ENCODE measurements at regions not wholly inside any gene's neighbourhood (a gene's known extent, or its start where the extent isn't known, plus 50 kb on each side); places are given as distances from the start of the nearest gene placed in this dataset.
A peak's percentile ranks its signal among the peaks of the same experiment; 100 is the strongest.

DNA sequence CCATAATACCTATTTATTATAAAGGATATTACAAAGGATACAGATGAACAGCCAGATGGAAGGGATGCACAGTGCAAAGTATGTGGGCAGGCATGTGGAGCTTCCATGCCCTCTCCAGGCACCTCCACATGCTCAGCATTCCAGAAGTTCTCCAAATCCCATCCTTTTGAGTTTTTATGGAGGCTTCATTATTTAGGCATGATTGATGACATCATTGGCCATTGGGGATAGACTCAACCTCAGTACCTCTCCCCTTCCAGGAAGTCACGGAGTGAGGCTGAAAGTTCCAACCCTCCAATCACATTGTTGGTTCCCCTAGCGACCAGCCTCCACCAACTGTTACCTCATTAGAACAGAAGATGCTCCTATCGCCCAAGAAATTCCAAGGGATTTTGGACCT lies 156.4 kb downstream of the ATP23 start:
- TF ChIP-seq, protein P1, sequence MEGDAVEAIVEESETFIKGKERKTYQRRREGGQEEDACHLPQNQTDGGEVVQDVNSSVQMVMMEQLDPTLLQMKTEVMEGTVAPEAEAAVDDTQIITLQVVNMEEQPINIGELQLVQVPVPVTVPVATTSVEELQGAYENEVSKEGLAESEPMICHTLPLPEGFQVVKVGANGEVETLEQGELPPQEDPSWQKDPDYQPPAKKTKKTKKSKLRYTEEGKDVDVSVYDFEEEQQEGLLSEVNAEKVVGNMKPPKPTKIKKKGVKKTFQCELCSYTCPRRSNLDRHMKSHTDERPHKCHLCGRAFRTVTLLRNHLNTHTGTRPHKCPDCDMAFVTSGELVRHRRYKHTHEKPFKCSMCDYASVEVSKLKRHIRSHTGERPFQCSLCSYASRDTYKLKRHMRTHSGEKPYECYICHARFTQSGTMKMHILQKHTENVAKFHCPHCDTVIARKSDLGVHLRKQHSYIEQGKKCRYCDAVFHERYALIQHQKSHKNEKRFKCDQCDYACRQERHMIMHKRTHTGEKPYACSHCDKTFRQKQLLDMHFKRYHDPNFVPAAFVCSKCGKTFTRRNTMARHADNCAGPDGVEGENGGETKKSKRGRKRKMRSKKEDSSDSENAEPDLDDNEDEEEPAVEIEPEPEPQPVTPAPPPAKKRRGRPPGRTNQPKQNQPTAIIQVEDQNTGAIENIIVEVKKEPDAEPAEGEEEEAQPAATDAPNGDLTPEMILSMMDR (IDR thresholded peaks at IDR 0.05; ENCODE audit: low read depth, low read length, missing control alignments) = no peak
- H3K27me3 ChIP-seq (replicated peaks) = no peaks in the 10 kb centered on the region
- no peaks in the 10 kb centered on the region for H3K36me3 ChIP-seq (replicated peaks)
- no peak overlapping the region for H3K4me3 ChIP-seq (ENCODE audit: low read depth, low read length)
- H3K27ac ChIP-seq = no peak overlapping the region
- in situ Hi-C loops (cut with HindIII; ENCODE audit: low pct_ligation_motif_present, low sequenced_read_pairs) = no loop called here
- DNase-seq = no peak

DNA sequence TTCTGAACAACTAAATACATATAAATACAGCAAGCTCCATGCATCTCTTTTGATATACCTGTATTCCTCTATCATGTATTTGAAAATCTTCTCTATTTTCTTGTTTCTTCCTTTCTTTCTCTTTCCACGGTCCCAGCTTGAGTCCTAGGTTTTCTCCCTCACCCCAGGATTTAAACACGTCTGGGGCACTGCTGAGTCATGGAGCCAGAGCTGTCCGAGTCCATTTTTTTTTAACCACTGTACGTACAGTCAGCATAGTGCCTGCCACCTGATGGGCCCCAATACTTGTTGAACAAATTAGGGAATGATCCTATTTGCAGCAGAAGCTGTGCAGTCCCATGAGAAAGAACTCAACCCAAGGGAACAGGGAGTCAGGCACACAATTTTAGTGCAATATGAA lies 158.1 kb downstream of the ATP23 start:
- H3K27me3 ChIP-seq (replicated peaks) = no peaks in the 10 kb centered on the region
- H3K27ac ChIP-seq = no peak overlapping the region
- no peaks in the 10 kb centered on the region for H3K36me3 ChIP-seq (replicated peaks)
- no peak overlapping the region for H3K4me3 ChIP-seq (ENCODE audit: low read depth, low read length)
- DNase-seq = no peak
- in situ Hi-C loops (cut with HindIII; ENCODE audit: low pct_ligation_motif_present, low sequenced_read_pairs) = no loop called here
- TF ChIP-seq, protein P1 (IDR thresholded peaks at IDR 0.05; ENCODE audit: low read depth, low read length, missing control alignments) = no peak

DNA sequence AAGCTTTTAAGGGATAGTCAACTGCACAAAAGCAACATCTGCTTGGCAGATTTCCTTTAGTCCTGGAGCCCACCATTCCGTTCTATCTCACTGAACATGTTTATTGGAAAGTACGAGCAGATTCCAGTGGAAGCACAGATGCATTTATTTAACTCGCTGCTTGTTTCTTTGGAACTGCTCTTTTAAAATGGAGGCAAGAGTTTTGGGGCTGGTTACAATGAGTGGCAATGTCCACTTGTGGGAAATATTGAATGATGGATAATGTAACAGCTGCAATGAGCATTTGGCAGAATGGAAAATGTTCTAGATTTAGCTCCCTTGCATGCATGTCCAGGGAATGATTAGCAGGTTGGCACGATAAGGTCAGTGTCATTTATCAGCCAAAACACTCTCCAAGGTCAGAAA lies 163.0 kb downstream of the ATP23 start:
- in situ Hi-C loops (cut with HindIII; ENCODE audit: low pct_ligation_motif_present, low sequenced_read_pairs) = no loop called here

GRCh38 chr12:58105225-58106119 lies 164.1 kb downstream of the ATP23 start:
- TF ChIP-seq, protein P1 (IDR thresholded peaks at IDR 0.05; ENCODE audit: low read depth, low read length, missing control alignments) = peak; percentile 55
- in situ Hi-C loops (cut with HindIII; ENCODE audit: low pct_ligation_motif_present, low sequenced_read_pairs) = no loop called here
- Histone ChIP-seq H3K27me3 (replicated peaks) (no peaks in the 10 kb centered on the region), H3K4me3 (ENCODE audit: low read depth, low read length) (no peak overlapping the region), H3K27ac (no peak overlapping the region), H3K36me3 (replicated peaks) (no peaks in the 10 kb centered on the region)
- DNase-seq = peak; percentile 14

More for the DNA sequence above, 163.0 kb downstream of the ATP23 start:
- no peak for DNase-seq
- Histone ChIP-seq H3K27ac (no peak overlapping the region), H3K36me3 (replicated peaks) (no peaks in the 10 kb centered on the region), H3K27me3 (replicated peaks) (no peaks in the 10 kb centered on the region), H3K4me3 (ENCODE audit: low read depth, low read length) (no peak overlapping the region)
- TF ChIP-seq, protein P1 (IDR thresholded peaks at IDR 0.05; ENCODE audit: low read depth, low read length, missing control alignments) = no peak

- no peak for DNase-seq
- no peak overlapping the region for H3K27ac ChIP-seq
- H3K27me3 ChIP-seq (replicated peaks) = no peaks in the 10 kb centered on the region
- no peaks in the 10 kb centered on the region for H3K36me3 ChIP-seq (replicated peaks)
- in situ Hi-C loops (cut with HindIII; ENCODE audit: low pct_ligation_motif_present, low sequenced_read_pairs) = no loop called here
- TF ChIP-seq, protein P1 (IDR thresholded peaks at IDR 0.05; ENCODE audit: low read depth, low read length, missing control alignments) = no peak
- no peak overlapping the region for H3K4me3 ChIP-seq (ENCODE audit: low read depth, low read length)
These were observed 164.8 kb downstream of the ATP23 start for GRCh38 chr12:58106195-58106594.
